PC-9 (cell line): ENCODE measurements at regions not wholly inside any gene's neighbourhood (a gene's known extent, or its start where the extent isn't known, plus 50 kb on each side); places are given as distances from the start of the nearest gene placed in this dataset.

Experiments used
- BruUV-seq: library from RNA; stranded (reverse); fragments of 400-500 nt; replicated peaks from 2 replicates; lab custom pipeline; 2021; lab: Mats Ljungman, UMichigan
- CTCF ChIA-PET: fragments of 300-600 bp; sonication (Branson Sonifier 250); formaldehyde crosslinking; loops from one replicate; lab custom pipeline; 2022; ENCODE audit warnings: antibody characterized with exemption; lab: Charles Lee
- POLR2A ChIA-PET: fragments of 300-600 bp; sonication (Branson Sonifier 250); formaldehyde crosslinking; loops from one replicate; lab custom pipeline; 2022; ENCODE audit warnings: antibody characterized with exemption; ENCODE audit not compliant: unreplicated experiment; lab: Charles Lee
- DNase-seq, 2 experiments: peaks; one replicate each; pipeline versions ENCODE4 v3.0.0 to v3.0.0-alpha.2; 2015 to 2022; ENCODE audit warnings: mixed read lengths in 1 of 2
- H2AFZ ChIP-seq: fragments of 200-600 bp; sonication (generic); 2 replicates; pipeline ENCODE4 v1.8.1; 2017; ENCODE audit warnings: antibody characterized with exemption
- H3F3A ChIP-seq: fragments of 200-600 bp; sonication (generic); 2 replicates; pipeline ENCODE4 v1.8.1; 2017; ENCODE audit warnings: antibody characterized with exemption, mild to moderate bottlenecking, low read depth; ENCODE audit not compliant: insufficient read depth
- H3K27ac ChIP-seq: fragments of 200-600 bp; sonication (generic); 2 replicates; pipeline ENCODE4 v1.6.1; 2016; ENCODE audit warnings: mixed run types
- H3K27me3 ChIP-seq: fragments of 200-600 bp; sonication (generic); 2 replicates; pipeline ENCODE4 v1.6.1; 2016; ENCODE audit warnings: low read depth, mixed run types; ENCODE audit not compliant: insufficient read depth
- H3K36me3 ChIP-seq: fragments of 200-600 bp; sonication (generic); 2 replicates; pipeline ENCODE4 v1.6.1; 2016; ENCODE audit warnings: low read depth, mixed run types
- H3K4me1 ChIP-seq: fragments of 200-600 bp; sonication (generic); replicated peaks from 2 replicates; pipeline ENCODE4 v1.6.1; 2016; ENCODE audit warnings: mixed run types; ENCODE audit not compliant: insufficient read depth
- H3K4me2 ChIP-seq: fragments of 200-600 bp; sonication (generic); 2 replicates; pipeline ENCODE4 v1.6.1; 2017; ENCODE audit warnings: mixed run types
- H3K4me3 ChIP-seq: fragments of 200-600 bp; sonication (generic); 2 replicates; pipeline ENCODE4 v1.6.1; 2016; ENCODE audit warnings: mixed run types
- H3K79me2 ChIP-seq: fragments of 200-600 bp; sonication (generic); 2 replicates; pipeline ENCODE4 v1.6.1; 2017; ENCODE audit warnings: low read depth, mixed run types
- H3K9me2 ChIP-seq: fragments of 200-600 bp; sonication (generic); 2 replicates; pipeline ENCODE4 v1.8.1; 2017; ENCODE audit warnings: mild to moderate bottlenecking; ENCODE audit not compliant: insufficient read depth
- H3K9me3 ChIP-seq: fragments of 200-600 bp; sonication (generic); 2 replicates; pipeline ENCODE4 v1.8.1; 2016; ENCODE audit warnings: low read depth; ENCODE audit not compliant: insufficient read depth
- H4K20me1 ChIP-seq: fragments of 200-600 bp; sonication (generic); 2 replicates; pipeline ENCODE4 v1.8.1; 2017; ENCODE audit not compliant: insufficient read depth
- EZH2 ChIP-seq: fragments of 200-600 bp; sonication (generic); IDR thresholded peaks from 2 replicates; pipeline ENCODE4 v1.8.0; 2017; ENCODE audit warnings: antibody characterized with exemption, low read depth
- intact Hi-C: fragments of 100-400 bp; cut with micrococcal nuclease; formaldehyde crosslinking; loops from one replicate; pipeline ENCODE4 v1.10.0; 2022; ENCODE audit not compliant: unreplicated experiment
- TF ChIP-seq, protein P1 (sequence below): fragments of 200-600 bp; sonication (generic); conservative IDR thresholded peaks from 2 replicates; pipeline ENCODE4 v1.6.1; 2017; ENCODE audit warnings: mixed run types, antibody characterized with exemption, mild to moderate bottlenecking, moderate library complexity

GRCh38 chr9:96067004-96067403 is 191.5 kb downstream of the ERCC6L2 start:
- Histone ChIP-seq H2AFZ (no peak overlapping the region), H3K79me2 (no peaks in the 10 kb centered on the region), H3K4me3 (no peak overlapping the region), H4K20me1 (no peaks in the 10 kb centered on the region), H3F3A (no peaks in the 10 kb centered on the region), H3K9me3 (no peaks in the 10 kb centered on the region), H3K36me3 (no peaks in the 10 kb centered on the region), H3K9me2 (no peaks in the 10 kb centered on the region), H3K4me2 (no peak overlapping the region), H3K27ac (no peak overlapping the region), H3K4me1 (no peaks in the 10 kb centered on the region), H3K27me3 (peaks cover 31% of the 10 kb centered on the region; the same call in 1 of the 2 replicates)
- CTCF ChIA-PET = no interaction called here
- POLR2A ChIA-PET = no interaction called here
- DNase-seq = no peak
- no TSS peak for BruUV-seq
- intact Hi-C loops = loop anchor here (10.0 kb wide), 1 partner anchor 342 kb away; no protein-coding TSS in a partner anchor
- TF ChIP-seq EZH2 = no peak
- TF ChIP-seq, protein P1, sequence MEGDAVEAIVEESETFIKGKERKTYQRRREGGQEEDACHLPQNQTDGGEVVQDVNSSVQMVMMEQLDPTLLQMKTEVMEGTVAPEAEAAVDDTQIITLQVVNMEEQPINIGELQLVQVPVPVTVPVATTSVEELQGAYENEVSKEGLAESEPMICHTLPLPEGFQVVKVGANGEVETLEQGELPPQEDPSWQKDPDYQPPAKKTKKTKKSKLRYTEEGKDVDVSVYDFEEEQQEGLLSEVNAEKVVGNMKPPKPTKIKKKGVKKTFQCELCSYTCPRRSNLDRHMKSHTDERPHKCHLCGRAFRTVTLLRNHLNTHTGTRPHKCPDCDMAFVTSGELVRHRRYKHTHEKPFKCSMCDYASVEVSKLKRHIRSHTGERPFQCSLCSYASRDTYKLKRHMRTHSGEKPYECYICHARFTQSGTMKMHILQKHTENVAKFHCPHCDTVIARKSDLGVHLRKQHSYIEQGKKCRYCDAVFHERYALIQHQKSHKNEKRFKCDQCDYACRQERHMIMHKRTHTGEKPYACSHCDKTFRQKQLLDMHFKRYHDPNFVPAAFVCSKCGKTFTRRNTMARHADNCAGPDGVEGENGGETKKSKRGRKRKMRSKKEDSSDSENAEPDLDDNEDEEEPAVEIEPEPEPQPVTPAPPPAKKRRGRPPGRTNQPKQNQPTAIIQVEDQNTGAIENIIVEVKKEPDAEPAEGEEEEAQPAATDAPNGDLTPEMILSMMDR = no peak

DNA sequence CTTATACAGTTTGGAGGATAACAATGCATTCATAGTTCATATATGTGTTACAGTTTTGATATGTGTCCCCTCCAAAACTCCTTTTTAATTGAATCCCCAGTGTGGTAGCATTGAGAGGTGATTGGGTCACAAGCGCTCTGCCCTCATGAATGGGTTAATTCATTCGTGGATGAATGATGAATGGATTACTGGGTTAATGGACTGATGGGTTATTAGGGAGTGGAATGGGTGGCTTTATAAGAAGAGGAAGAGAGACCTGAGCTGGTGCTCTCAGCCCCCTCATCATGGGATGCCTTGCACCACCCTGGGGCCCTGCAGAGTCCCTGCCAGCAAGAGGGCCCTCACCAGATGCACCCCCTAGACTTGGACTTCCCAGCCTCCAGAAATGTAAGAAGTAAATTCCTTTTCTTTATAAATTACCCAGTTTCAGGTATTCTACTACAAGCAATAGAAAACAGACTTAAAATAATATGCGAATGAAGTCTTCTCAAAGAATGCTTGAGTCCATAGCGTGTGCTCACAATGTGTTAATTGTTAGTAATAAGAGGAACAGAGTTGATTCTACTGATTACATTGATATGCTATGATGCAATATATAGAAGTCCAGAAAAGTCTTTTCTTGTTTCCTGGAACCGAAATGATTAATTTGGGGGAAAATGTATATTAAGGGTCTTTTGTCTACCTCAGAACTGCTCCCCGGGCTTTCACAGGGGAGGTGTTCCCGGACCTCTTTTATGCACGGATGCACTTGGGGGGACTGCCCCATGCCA is 190.2 kb downstream of the ERCC6L2 start:
- H3K36me3 ChIP-seq = no peaks in the 10 kb centered on the region
- no peaks in the 10 kb centered on the region for H3F3A ChIP-seq
- no peaks in the 10 kb centered on the region for H3K9me3 ChIP-seq
- H3K4me1 ChIP-seq = no peaks in the 10 kb centered on the region
- no peaks in the 10 kb centered on the region for H4K20me1 ChIP-seq
- POLR2A ChIA-PET = no interaction called here
- H2AFZ ChIP-seq = no peak overlapping the region
- no peak overlapping the region for H3K27ac ChIP-seq
- DNase-seq = no peak
- intact Hi-C loops = loop anchor here (10.0 kb wide), 1 partner anchor 341 kb away; no protein-coding TSS in a partner anchor
- H3K27me3 ChIP-seq = peaks cover 33% of the 10 kb centered on the region; the same call in 1 of the 2 replicates
- BruUV-seq = no TSS peak
- no peaks in the 10 kb centered on the region for H3K9me2 ChIP-seq
- H3K79me2 ChIP-seq = no peaks in the 10 kb centered on the region
- no peak overlapping the region for H3K4me3 ChIP-seq
- TF ChIP-seq EZH2 = no peak
- TF ChIP-seq, protein P1 = no peak
- H3K4me2 ChIP-seq = no peak overlapping the region
- CTCF ChIA-PET = no interaction called here

DNA sequence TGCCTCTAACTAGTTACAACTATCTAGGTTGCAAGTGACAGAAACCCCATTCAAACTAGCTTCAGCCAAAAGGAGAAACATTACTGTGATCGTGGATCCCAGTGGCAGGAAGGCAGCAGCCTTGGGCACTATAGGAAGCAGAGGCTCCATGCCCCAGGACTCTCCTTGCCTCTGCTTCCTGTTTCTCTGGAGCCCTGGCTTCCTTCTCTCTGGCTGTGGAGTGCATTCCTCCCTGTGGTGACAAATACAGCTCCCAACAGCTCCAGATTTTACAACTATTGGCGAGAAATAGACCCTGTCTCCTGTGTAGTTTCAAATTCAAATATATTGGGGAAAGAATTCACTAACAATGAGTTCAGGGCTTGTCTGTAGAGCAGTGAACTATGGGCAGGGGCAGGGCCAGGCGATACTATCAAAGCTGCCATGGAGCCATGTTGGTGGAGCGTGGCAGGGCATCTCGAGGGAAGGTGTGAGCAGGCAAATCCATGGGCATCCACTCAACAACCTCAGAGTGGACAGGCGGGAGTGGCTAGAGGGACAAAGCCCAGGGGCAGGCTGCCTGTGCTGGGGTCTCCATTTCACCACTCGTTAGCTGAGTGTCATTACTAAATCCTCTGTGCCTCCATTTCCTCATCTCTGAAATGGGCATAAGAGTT is 189.5 kb downstream of the ERCC6L2 start:
- Histone ChIP-seq H3K27me3 (peaks cover 38% of the 10 kb centered on the region; the same call in 1 of the 2 replicates), H2AFZ (no peak overlapping the region), H4K20me1 (no peaks in the 10 kb centered on the region), H3K4me1 (no peaks in the 10 kb centered on the region), H3K27ac (no peak overlapping the region), H3F3A (no peaks in the 10 kb centered on the region), H3K79me2 (no peaks in the 10 kb centered on the region), H3K9me2 (no peaks in the 10 kb centered on the region), H3K36me3 (no peaks in the 10 kb centered on the region), H3K9me3 (no peaks in the 10 kb centered on the region), H3K4me2 (no peak overlapping the region), H3K4me3 (no peak overlapping the region)
- no TSS peak for BruUV-seq
- intact Hi-C loops = loop anchor here (10.0 kb wide), 1 partner anchor 340 kb away; no protein-coding TSS in a partner anchor
- POLR2A ChIA-PET = no interaction called here
- CTCF ChIA-PET = no interaction called here
- TF ChIP-seq, protein P1 = no peak
- TF ChIP-seq EZH2 = no peak
- no peak for DNase-seq
